A673 (cell line): ENCODE measurements at regions not wholly inside any gene's neighbourhood (a gene's known extent, or its start where the extent isn't known, plus 50 kb on each side); places are given as distances from the start of the nearest gene placed in this dataset.

Experiments
- BruUV-seq: library from RNA; stranded (reverse); fragments of 400-500 nt; replicated peaks from 2 replicates; lab custom pipeline; 2021; lab: Mats Ljungman, UMichigan
- CTCF ChIA-PET: fragments of 300-600 bp; sonication (Branson Sonifier 250); formaldehyde crosslinking; loops from one replicate; lab custom pipeline; 2022; ENCODE audit warnings: antibody characterized with exemption; lab: Charles Lee
- POLR2A ChIA-PET: fragments of 300-600 bp; sonication (Branson Sonifier 250); formaldehyde crosslinking; loops from one replicate; lab custom pipeline; 2022; ENCODE audit warnings: antibody characterized with exemption; ENCODE audit not compliant: low non-redundant PET; lab: Charles Lee
- DNase-seq: peaks from one replicate; pipeline ENCODE4 v3.0.0-alpha.2; 2015; ENCODE audit warnings: low spot score
- H3K27ac ChIP-seq: fragments of 200-600 bp; sonication (generic); 2 replicates; pipeline ENCODE4 v1.5.1; 2016; ENCODE audit warnings: mixed run types, low read depth, mild to moderate bottlenecking, mixed read lengths, antibody characterized with exemption, low read length; ENCODE audit not compliant: poor library complexity, severe bottlenecking
- H3K27me3 ChIP-seq: fragments of 200-600 bp; sonication (generic); replicated peaks from 2 replicates; pipeline ENCODE4 v1.6.1; 2017; ENCODE audit warnings: mixed run types, low read depth, mild to moderate bottlenecking, mixed read lengths, antibody characterized with exemption, low read length; ENCODE audit not compliant: insufficient read depth, poor library complexity
- H3K36me3 ChIP-seq: fragments of 200-600 bp; sonication (generic); 2 replicates; pipeline ENCODE4 v1.6.1; 2016; ENCODE audit warnings: mixed run types, mild to moderate bottlenecking, mixed read lengths, antibody characterized with exemption, low read length; ENCODE audit not compliant: insufficient read depth, poor library complexity, severe bottlenecking
- H3K4me1 ChIP-seq: fragments of 200-600 bp; sonication (generic); 2 replicates; pipeline ENCODE4 v1.6.1; 2017; ENCODE audit warnings: mixed run types, mild to moderate bottlenecking, mixed read lengths, antibody characterized with exemption, low read length; ENCODE audit not compliant: insufficient read depth, poor library complexity, severe bottlenecking
- H3K4me3 ChIP-seq: fragments of 200-600 bp; sonication (generic); 2 replicates; pipeline ENCODE4 v1.5.1; 2016; ENCODE audit warnings: low read depth, mixed run types, mild to moderate bottlenecking, mixed read lengths, low read length; ENCODE audit not compliant: poor library complexity, severe bottlenecking
- H3K9me3 ChIP-seq: fragments of 200-600 bp; sonication (generic); 2 replicates; pipeline ENCODE4 v1.6.1; 2016; ENCODE audit warnings: mixed run types, low read depth, mild to moderate bottlenecking, mixed read lengths, antibody characterized with exemption, low read length; ENCODE audit not compliant: poor library complexity, severe bottlenecking
- CTCF ChIP-seq: fragments of 300-800, 200-600 bp; sonication (generic); conservative IDR thresholded peaks from 2 replicates; pipeline ENCODE4 v1.5.1; 2017; ENCODE audit warnings: low read depth, mild to moderate bottlenecking, antibody characterized with exemption, low read length, moderate library complexity, mixed read lengths
- EZH2 ChIP-seq: fragments of 200-600 bp; sonication (generic); IDR thresholded peaks from 2 replicates; pipeline ENCODE4 v1.6.1; 2017; ENCODE audit warnings: borderline replicate concordance, low read depth, mild to moderate bottlenecking, mixed read lengths, antibody characterized with exemption, low read length; ENCODE audit not compliant: poor library complexity, severe bottlenecking
- intact Hi-C: fragments of 100-400 bp; cut with micrococcal nuclease; formaldehyde crosslinking; loops from one replicate; pipeline ENCODE4 v1.10.0; 2022; ENCODE audit not compliant: unreplicated experiment

GRCh38 chr21:18170829-18171228 lies 73.8 kb upstream of the CHODL start:
- BruUV-seq: no TSS peak
- Histone ChIP-seq H3K4me1 (no peaks in the 10 kb centered on the region), H3K4me3 (no peak overlapping the region), H3K27me3 (no peaks in the 10 kb centered on the region), H3K9me3 (no peaks in the 10 kb centered on the region), H3K36me3 (no peaks in the 10 kb centered on the region), H3K27ac (no peak overlapping the region)
- TF ChIP-seq EZH2 (no peak), CTCF (no peak)
- ChIA-PET POLR2A (no interaction called here), CTCF (no interaction called here)
- DNase-seq: no peak
- intact Hi-C loops: no loop called here

GRCh38 chr21:18170221-18170620 lies 74.4 kb upstream of the CHODL start:
- no peaks in the 10 kb centered on the region for H3K4me1 ChIP-seq
- CTCF ChIA-PET: no interaction called here
- no peak for DNase-seq
- no peak overlapping the region for H3K27ac ChIP-seq
- no peaks in the 10 kb centered on the region for H3K36me3 ChIP-seq
- H3K9me3 ChIP-seq: no peaks in the 10 kb centered on the region
- intact Hi-C loops: no loop called here
- no peak for TF ChIP-seq EZH2
- no peak for TF ChIP-seq CTCF
- POLR2A ChIA-PET: no interaction called here
- BruUV-seq: no TSS peak
- H3K4me3 ChIP-seq: no peak overlapping the region
- no peaks in the 10 kb centered on the region for H3K27me3 ChIP-seq

GRCh38 chr21:18168108-18168507 lies 76.5 kb upstream of the CHODL start:
- intact Hi-C loops: no loop called here
- Histone ChIP-seq H3K9me3 (no peaks in the 10 kb centered on the region), H3K36me3 (no peaks in the 10 kb centered on the region), H3K27ac (no peak overlapping the region), H3K4me1 (no peaks in the 10 kb centered on the region), H3K4me3 (no peak overlapping the region), H3K27me3 (no peaks in the 10 kb centered on the region)
- no peak for DNase-seq
- ChIA-PET CTCF (no interaction called here), POLR2A (no interaction called here)
- no TSS peak for BruUV-seq
- TF ChIP-seq CTCF: no peak
